Subcutaneous abdominal adipose tissue (tissue), 5 donors: ENCODE measurements at regions not wholly inside any gene's neighbourhood (a gene's known extent, or its start where the extent isn't known, plus 50 kb on each side); places are given as distances from the start of the nearest gene placed in this dataset.

Experiments used
- H3K27ac ChIP-seq: one replicate; pipeline ENCODE4 v1.7.0; 2013; ENCODE audit warnings: low read depth, mild to moderate bottlenecking, inconsistent platforms, low read length, moderate library complexity
- H3K27me3 ChIP-seq, 5 donors: one replicate each; pipeline ENCODE4 v1.7.0; 2013; ENCODE audit warnings: low read length in 5 of 5, inconsistent platforms in 1 of 5; ENCODE audit not compliant: control insufficient read depth in 5 of 5, insufficient read depth in 4 of 5
- H3K36me3 ChIP-seq, 5 donors: one replicate each; pipeline ENCODE4 v1.7.0; 2013; ENCODE audit warnings: low read length in 5 of 5; ENCODE audit not compliant: control insufficient read depth in 5 of 5, insufficient read depth in 5 of 5
- H3K4me1 ChIP-seq, 5 donors: one replicate each; pipeline ENCODE4 v1.7.0; 2013; ENCODE audit warnings: low read length in 5 of 5, mild to moderate bottlenecking in 3 of 5, moderate library complexity in 1 of 5; ENCODE audit not compliant: control insufficient read depth in 5 of 5, insufficient read depth in 5 of 5
- H3K4me3 ChIP-seq, 5 donors: one replicate each; pipeline ENCODE4 v1.7.0; 2013; ENCODE audit warnings: low read length in 5 of 5, low read depth in 1 of 5
- H3K9ac ChIP-seq, 5 donors: one replicate each; pipeline ENCODE4 v1.7.0; 2013; ENCODE audit warnings: low read length in 5 of 5, mild to moderate bottlenecking in 4 of 5, moderate library complexity in 3 of 5
- H3K9me3 ChIP-seq, 5 donors: one replicate each; pipeline ENCODE4 v1.7.0; 2013; ENCODE audit warnings: low read length in 5 of 5; ENCODE audit not compliant: control insufficient read depth in 5 of 5
- donor health status: healthy.
- donor health status: healthy.
- donor health status: healthy.
- donor health status: healthy.
- donor health status: healthy.

GRCh38 chr9:90037146-90037797 is 432.5 kb downstream of the GADD45G start:
- no peak overlapping the region for H3K4me3 ChIP-seq
- H3K27me3 ChIP-seq, result no peaks in the 10 kb centered on the region

GRCh38 chr9:90038763-90039162 is 434.0 kb downstream of the GADD45G start:
- H3K27ac ChIP-seq, result no peak overlapping the region
- no peak overlapping the region for H3K9ac ChIP-seq
- H3K9me3 ChIP-seq, result no peaks in the 10 kb centered on the region
- no peaks in the 10 kb centered on the region for H3K27me3 ChIP-seq
- no peak overlapping the region for H3K4me3 ChIP-seq
- no peaks in the 10 kb centered on the region for H3K4me1 ChIP-seq
- no peaks in the 10 kb centered on the region for H3K36me3 ChIP-seq

More at GRCh38 chr9:90037146-90037797, 432.5 kb downstream of the GADD45G start:
- no peak overlapping the region for H3K27ac ChIP-seq
- no peaks in the 10 kb centered on the region for H3K9me3 ChIP-seq
- H3K36me3 ChIP-seq, result no peaks in the 10 kb centered on the region
- H3K4me1 ChIP-seq, result no peaks in the 10 kb centered on the region
- no peak overlapping the region for H3K9ac ChIP-seq

GRCh38 chr9:90044263-90044662 is 439.5 kb downstream of the GADD45G start:
- no peaks in the 10 kb centered on the region for H3K9me3 ChIP-seq
- H3K27ac ChIP-seq, result no peak overlapping the region
- H3K27me3 ChIP-seq, result no peaks in the 10 kb centered on the region
- no peaks in the 10 kb centered on the region for H3K4me1 ChIP-seq
- H3K4me3 ChIP-seq, result no peak overlapping the region
- H3K36me3 ChIP-seq, result no peaks in the 10 kb centered on the region
- no peak overlapping the region for H3K9ac ChIP-seq

- Histone ChIP-seq H3K27ac (no peak overlapping the region), H3K4me1 (no peaks in the 10 kb centered on the region), H3K36me3 (no peaks in the 10 kb centered on the region)
Measured at GRCh38 chr9:90044710-90045151, 439.9 kb downstream of the GADD45G start.

GRCh38 chr9:90046317-90046861 is 441.6 kb downstream of the GADD45G start:
- Histone ChIP-seq H3K4me3 (no peak overlapping the region), H3K9me3 (no peaks in the 10 kb centered on the region), H3K27ac (no peak overlapping the region), H3K27me3 (no peaks in the 10 kb centered on the region), H3K9ac (no peak overlapping the region), H3K36me3 (no peaks in the 10 kb centered on the region), H3K4me1 (no peaks in the 10 kb centered on the region)

More at GRCh38 chr9:90044710-90045151, 439.9 kb downstream of the GADD45G start:
- Histone ChIP-seq H3K9ac (no peak overlapping the region), H3K4me3 (no peak overlapping the region), H3K9me3 (no peaks in the 10 kb centered on the region), H3K27me3 (no peaks in the 10 kb centered on the region)

- H3K4me1 ChIP-seq, result no peaks in the 10 kb centered on the region
- H3K27ac ChIP-seq, result no peak overlapping the region
- no peak overlapping the region for H3K9ac ChIP-seq
- H3K9me3 ChIP-seq, result no peaks in the 10 kb centered on the region
- H3K27me3 ChIP-seq, result no peaks in the 10 kb centered on the region
- no peaks in the 10 kb centered on the region for H3K36me3 ChIP-seq
- H3K4me3 ChIP-seq, result no peak overlapping the region
Measured at GRCh38 chr9:90047828-90048227, 443.0 kb downstream of the GADD45G start.

DNA sequence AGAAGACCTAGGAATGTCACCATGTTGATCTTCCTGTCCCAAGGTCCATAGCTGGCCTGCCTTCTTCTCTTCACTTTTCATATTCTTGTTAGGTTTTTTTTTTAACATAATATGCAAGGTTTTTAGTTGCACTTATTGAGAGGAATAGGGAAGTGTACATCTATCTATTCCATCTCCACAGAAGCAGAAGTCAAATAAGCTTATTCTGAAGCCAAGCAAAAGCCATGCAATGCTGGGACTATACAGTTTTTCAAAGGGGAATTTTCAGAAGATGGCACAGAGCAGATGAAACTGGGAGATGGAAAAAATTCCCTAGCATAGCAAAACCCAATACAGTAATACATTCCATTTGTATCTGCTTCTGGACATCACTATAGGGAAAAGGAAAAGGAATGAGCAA is 447.6 kb downstream of the GADD45G start:
- Histone ChIP-seq H3K9ac (no peak overlapping the region), H3K9me3 (no peaks in the 10 kb centered on the region), H3K4me3 (no peak overlapping the region), H3K4me1 (no peaks in the 10 kb centered on the region), H3K27ac (no peak overlapping the region), H3K36me3 (no peaks in the 10 kb centered on the region), H3K27me3 (no peaks in the 10 kb centered on the region)

DNA sequence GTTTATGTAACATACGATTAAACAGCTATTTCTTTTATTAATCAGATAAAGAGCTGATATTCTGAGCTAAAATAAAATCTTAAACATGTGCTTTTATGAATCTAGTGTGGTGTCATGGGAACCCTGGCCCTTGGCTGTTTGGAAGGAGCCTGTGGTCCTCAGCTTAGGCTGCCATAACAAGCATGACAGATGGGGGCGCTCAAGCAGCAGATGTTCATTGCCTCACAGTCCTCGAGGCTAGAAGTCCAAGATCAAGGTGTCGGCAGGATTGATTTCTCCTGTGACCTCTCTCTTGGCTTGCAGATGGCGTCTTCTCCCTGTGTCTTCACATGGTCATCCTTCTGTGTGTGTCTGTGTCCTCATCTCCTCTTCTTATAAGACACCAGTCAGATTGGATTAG is 448.2 kb downstream of the GADD45G start:
- H3K9ac ChIP-seq, result no peak overlapping the region
- no peak overlapping the region for H3K27ac ChIP-seq
- H3K4me1 ChIP-seq, result no peaks in the 10 kb centered on the region
- H3K27me3 ChIP-seq, result no peaks in the 10 kb centered on the region
- no peak overlapping the region for H3K4me3 ChIP-seq
- H3K9me3 ChIP-seq, result no peaks in the 10 kb centered on the region
- H3K36me3 ChIP-seq, result no peaks in the 10 kb centered on the region

DNA sequence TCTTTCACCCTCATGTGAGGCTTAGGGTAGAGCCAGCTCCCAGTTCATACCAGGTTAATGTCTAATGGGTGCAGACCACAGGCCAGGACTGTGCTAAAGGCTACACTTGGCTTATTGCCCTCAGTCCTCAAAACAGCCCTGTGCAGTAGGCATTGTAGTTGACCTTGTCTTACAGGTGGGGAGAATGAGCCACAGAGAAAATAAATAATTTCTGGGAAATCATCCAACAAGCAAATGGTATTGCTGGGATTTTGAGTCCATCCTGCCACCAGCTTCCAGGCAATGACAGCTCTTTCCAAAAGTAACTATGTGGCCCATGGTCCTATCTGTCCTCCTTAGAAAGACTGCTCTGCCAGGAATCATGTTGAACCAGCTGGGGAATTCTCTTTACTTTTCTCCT is 450.0 kb downstream of the GADD45G start:
- no peak overlapping the region for H3K9ac ChIP-seq
- no peak overlapping the region for H3K4me3 ChIP-seq
- no peaks in the 10 kb centered on the region for H3K36me3 ChIP-seq

DNA sequence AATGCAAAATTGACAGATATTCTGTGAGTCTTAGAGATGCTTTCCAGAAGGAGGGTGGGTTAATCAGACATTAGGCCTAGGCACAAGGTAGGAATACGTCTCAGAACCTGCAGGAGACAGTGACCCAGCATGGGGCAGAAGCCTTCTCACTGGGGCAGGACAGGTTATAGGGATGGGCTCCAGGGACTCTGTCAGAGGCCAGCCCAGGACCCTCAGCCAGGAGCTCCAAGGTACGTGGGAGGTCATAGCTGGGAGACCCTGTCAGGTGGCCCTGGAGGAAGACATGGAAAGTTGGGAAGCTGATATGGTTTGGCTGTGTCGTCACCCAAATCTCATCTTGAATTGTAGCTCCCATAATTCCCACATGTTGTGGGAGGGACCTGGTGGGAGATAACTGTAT is 450.4 kb downstream of the GADD45G start:
- Histone ChIP-seq H3K4me1 (no peaks in the 10 kb centered on the region), H3K9ac (no peak overlapping the region), H3K27ac (no peak overlapping the region), H3K4me3 (no peak overlapping the region), H3K36me3 (no peaks in the 10 kb centered on the region), H3K9me3 (no peaks in the 10 kb centered on the region), H3K27me3 (no peaks in the 10 kb centered on the region)

More for the DNA sequence above, 450.0 kb downstream of the GADD45G start:
- Histone ChIP-seq H3K9me3 (no peaks in the 10 kb centered on the region), H3K27ac (no peak overlapping the region), H3K4me1 (no peaks in the 10 kb centered on the region), H3K27me3 (no peaks in the 10 kb centered on the region)
